Hippocampal formation (tissue), 2 donors: ENCODE measurements at regions not wholly inside any gene's neighbourhood (a gene's known extent, or its start where the extent isn't known, plus 50 kb on each side); places are given as distances from the start of the nearest gene placed in this dataset.
"Not testable (repeated sequence)": the region's sequence is repeated elsewhere in the genome, so short reads cannot be mapped to it uniquely, and the experiment has no call there.

Experiments used
- DNase-seq, 2 donors: peaks; one replicate each; lab custom pipeline; 2025; lab: John Stamatoyannopoulos, UW

GRCh38 chr6:67558985-67559384, 1076.1 kb upstream of the ADGRB3 start:
- no peak for DNase-seq

- no peak for DNase-seq
These were observed 1090.1 kb upstream of the ADGRB3 start for GRCh38 chr6:67544851-67545452.

- no peak for DNase-seq
These were observed 1093.5 kb upstream of the ADGRB3 start for GRCh38 chr6:67541586-67541985.

- DNase-seq = no peak
These were observed 1097.0 kb upstream of the ADGRB3 start for GRCh38 chr6:67538032-67538431.

GRCh38 chr6:67535946-67536345, 1099.1 kb upstream of the ADGRB3 start:
- DNase-seq = no peak

- DNase-seq = no peak
These were observed 1128.7 kb upstream of the ADGRB3 start for GRCh38 chr6:67506352-67506751.

GRCh38 chr6:67501755-67502154, 1133.3 kb upstream of the ADGRB3 start:
- no peak for DNase-seq

GRCh38 chr6:67497749-67498148, 1137.3 kb upstream of the ADGRB3 start:
- DNase-seq = no peak

- DNase-seq = no peak
These were observed 1138.9 kb upstream of the ADGRB3 start for GRCh38 chr6:67496191-67496590.

GRCh38 chr6:67493682-67494081, 1141.4 kb upstream of the ADGRB3 start:
- DNase-seq = no peak

- DNase-seq = no peak
These were observed 1159.4 kb upstream of the ADGRB3 start for GRCh38 chr6:67475700-67476099.

GRCh38 chr6:67467341-67467740, 1167.7 kb upstream of the ADGRB3 start:
- no peak for DNase-seq

GRCh38 chr6:67462725-67463124, 1172.4 kb upstream of the ADGRB3 start:
- DNase-seq = not testable (repeated sequence)

- DNase-seq = no peak
These were observed 1175.5 kb upstream of the ADGRB3 start for GRCh38 chr6:67459556-67459955.

- DNase-seq = no peak
These were observed 1176.8 kb upstream of the ADGRB3 start for GRCh38 chr6:67458265-67458664.

GRCh38 chr6:67451874-67452273, 1183.2 kb upstream of the ADGRB3 start:
- DNase-seq = no peak

- DNase-seq = no peak
These were observed 1184.4 kb upstream of the ADGRB3 start for GRCh38 chr6:67450641-67451040.

- no peak for DNase-seq
These were observed 1185.5 kb upstream of the ADGRB3 start for GRCh38 chr6:67449602-67450001.

- DNase-seq = no peak
These were observed 1202.0 kb upstream of the ADGRB3 start for GRCh38 chr6:67433124-67433523.

- DNase-seq = no peak
These were observed 1204.0 kb upstream of the ADGRB3 start for GRCh38 chr6:67431076-67431475.

GRCh38 chr6:67426686-67427085, 1208.4 kb upstream of the ADGRB3 start:
- not testable (repeated sequence) for DNase-seq

GRCh38 chr6:67412035-67412434, 1223.0 kb upstream of the ADGRB3 start:
- DNase-seq = no peak

- no peak for DNase-seq
These were observed 1224.0 kb upstream of the ADGRB3 start for GRCh38 chr6:67411036-67411435.

GRCh38 chr6:67394254-67394653, 1240.8 kb upstream of the ADGRB3 start:
- no peak for DNase-seq
